HEK293 (cell line): ENCODE measurements at regions not wholly inside any gene's neighbourhood (a gene's known extent, or its start where the extent isn't known, plus 50 kb on each side); places are given as distances from the start of the nearest gene placed in this dataset.

ENCODE experiments used
- CTCF ChIA-PET: fragments of 350-600 bp; formaldehyde crosslinking; extraction: SDS; loops from one replicate; lab custom pipeline; 2021; ENCODE audit warnings: antibody characterized with exemption; lab: Yijun Ruan, JAX
- POLR2A ChIA-PET: fragments of 300-600 bp; formaldehyde crosslinking; extraction: SDS; loops from one replicate; lab custom pipeline; 2020; ENCODE audit warnings: antibody characterized with exemption, inconsistent platforms; lab: Yijun Ruan, JAX
- H3K27ac ChIP-seq: fragments of 200-500 bp; sonication (Bioruptor generic); 2 replicates; pipeline ENCODE4 v1.5.1; 2014; ENCODE audit warnings: low read depth, low read length, control low read depth, inconsistent platforms; ENCODE audit errors: extremely low read depth
- H3K36me3 ChIP-seq, 2 experiments: fragments of 200-500 bp in 1 of 2; sonication (Bioruptor generic) in 1 of 2; 1 replicate in 1 of 2; 2 replicates in 1 of 2; pipeline ENCODE4 v1.5.1; 2014 to 2017; ENCODE audit warnings: inconsistent platforms in 2 of 2, low read length in 2 of 2; ENCODE audit not compliant: control insufficient read depth in 2 of 2, insufficient read depth in 1 of 2
- H3K4me1 ChIP-seq: fragments of 200-500 bp; sonication (Bioruptor generic); 2 replicates; pipeline ENCODE4 v1.5.1; 2014; ENCODE audit warnings: mild to moderate bottlenecking, low read length, inconsistent platforms; ENCODE audit not compliant: control insufficient read depth, insufficient read depth
- H3K4me3 ChIP-seq: 2 replicates; pipeline ENCODE4 v1.5.1; 2011; ENCODE audit warnings: low read depth, mild to moderate bottlenecking, control low read depth, low read length, moderate library complexity
- H3K9me3 ChIP-seq: fragments of 200-500 bp; sonication (Bioruptor generic); 2 replicates; pipeline ENCODE4 v1.5.1; 2014; ENCODE audit warnings: low read depth, low read length, inconsistent platforms; ENCODE audit not compliant: control insufficient read depth, insufficient read depth
- ATF2 ChIP-seq: fragments of 450-650 bp; formaldehyde crosslinking; IDR thresholded peaks from 2 replicates; pipeline ENCODE4 v1.5.1; 2016; ENCODE audit warnings: missing biosample characterization, missing genetic modification characterization, low read depth
- EGR2 ChIP-seq: fragments of 450-650 bp; formaldehyde crosslinking; IDR thresholded peaks from 2 replicates; pipeline ENCODE4 v1.5.1; 2016; ENCODE audit warnings: low read depth, missing biosample characterization, missing genetic modification characterization
- KLF1 ChIP-seq: fragments of 450-650 bp; formaldehyde crosslinking; IDR thresholded peaks from 2 replicates; pipeline ENCODE4 v1.5.1; 2016; ENCODE audit warnings: missing biosample characterization, missing genetic modification characterization
- MYNN ChIP-seq: fragments of 450-650 bp; formaldehyde crosslinking; IDR thresholded peaks from 2 replicates; pipeline ENCODE4 v1.5.1; 2016; ENCODE audit warnings: missing biosample characterization, missing genetic modification characterization, borderline replicate concordance
- ZBTB7A ChIP-seq: fragments of 450-650 bp; formaldehyde crosslinking; IDR thresholded peaks from 2 replicates; pipeline ENCODE4 v1.5.1; 2016; ENCODE audit warnings: low read depth, missing biosample characterization, missing genetic modification characterization
- ZFP3 ChIP-seq: fragments of 450-650 bp; formaldehyde crosslinking; IDR thresholded peaks from 2 replicates; pipeline ENCODE4 v1.5.1; 2016; ENCODE audit warnings: low read depth, missing biosample characterization, missing genetic modification characterization
- ZNF112 ChIP-seq: fragments of 450-650 bp; formaldehyde crosslinking; IDR thresholded peaks from 2 replicates; pipeline ENCODE4 v1.5.0; 2017; ENCODE audit warnings: missing biosample characterization, missing genetic modification characterization
- ZNF148 ChIP-seq: fragments of 450-650 bp; formaldehyde crosslinking; IDR thresholded peaks from 2 replicates; pipeline ENCODE4 v1.5.0; 2017; ENCODE audit warnings: missing biosample characterization, missing genetic modification characterization, borderline replicate concordance
- ZNF2 ChIP-seq: fragments of 450-650 bp; formaldehyde crosslinking; IDR thresholded peaks from 2 replicates; pipeline ENCODE4 v1.5.1; 2016; ENCODE audit warnings: missing biosample characterization, missing genetic modification characterization
- ZNF221 ChIP-seq: fragments of 450-650 bp; formaldehyde crosslinking; IDR thresholded peaks from 2 replicates; pipeline ENCODE4 v1.5.1; 2017; ENCODE audit warnings: missing biosample characterization, missing genetic modification characterization, borderline replicate concordance
- ZNF223 ChIP-seq: fragments of 450-650 bp; formaldehyde crosslinking; IDR thresholded peaks from 2 replicates; pipeline ENCODE4 v1.5.1; 2016; ENCODE audit warnings: missing biosample characterization, missing genetic modification characterization
- ZNF239 ChIP-seq: fragments of 450-650 bp; formaldehyde crosslinking; IDR thresholded peaks from 2 replicates; pipeline ENCODE4 v1.5.1; 2016; ENCODE audit warnings: missing biosample characterization, missing genetic modification characterization
- ZNF311 ChIP-seq: fragments of 450-650 bp; formaldehyde crosslinking; IDR thresholded peaks from 2 replicates; pipeline ENCODE4 v1.5.1; 2017; ENCODE audit warnings: missing biosample characterization, missing genetic modification characterization, borderline replicate concordance
- ZNF433 ChIP-seq: fragments of 450-650 bp; formaldehyde crosslinking; IDR thresholded peaks from 2 replicates; pipeline ENCODE4 v1.5.1; 2016; ENCODE audit warnings: missing biosample characterization, missing genetic modification characterization, low read depth
- ZNF473 ChIP-seq: fragments of 450-650 bp; formaldehyde crosslinking; IDR thresholded peaks from 2 replicates; pipeline ENCODE4 v1.5.1; 2017; ENCODE audit warnings: missing biosample characterization, missing genetic modification characterization
- ZNF544 ChIP-seq: fragments of 450-650 bp; formaldehyde crosslinking; IDR thresholded peaks from 2 replicates; pipeline ENCODE4 v1.5.0; 2017; ENCODE audit warnings: missing biosample characterization, missing genetic modification characterization
- ZNF701 ChIP-seq: fragments of 450-650 bp; formaldehyde crosslinking; IDR thresholded peaks from 2 replicates; pipeline ENCODE4 v1.5.1; 2016; ENCODE audit warnings: missing biosample characterization, missing genetic modification characterization
- TF ChIP-seq, protein P1 (sequence below): fragments of 450-650 bp; formaldehyde crosslinking; IDR thresholded peaks from 2 replicates; pipeline ENCODE4 v1.5.1; 2016; ENCODE audit warnings: missing biosample characterization, missing genetic modification characterization, borderline replicate concordance

GRCh38 chr5:100448111-100448528 lies 87.1 kb upstream of the FAM174A start (continued):
- TF ChIP-seq ZBTB7A (tag by site-specific recombination) (no peak), ZFP3 (no peak), ZNF544 (tag by site-specific recombination) (no peak), ZNF701 (tag by site-specific recombination) (no peak), ZNF221 (tag by site-specific recombination) (no peak), ZNF473 (tag by site-specific recombination) (no peak), ZNF433 (tag by site-specific recombination) (no peak)

GRCh38 chr5:100446879-100447430 lies 88.2 kb upstream of the FAM174A start:
- POLR2A ChIA-PET: no interaction called here

More at GRCh38 chr5:100446879-100447430, 88.2 kb upstream of the FAM174A start:
- TF ChIP-seq MYNN (tag by site-specific recombination) (no peak), ZNF239 (tag by site-specific recombination) (no peak), ZNF311 (tag by site-specific recombination) (no peak), KLF1 (tag by site-specific recombination) (no peak), EGR2 (no peak), ZNF112 (tag by site-specific recombination) (no peak), ZNF2 (tag by site-specific recombination) (no peak), ATF2 (no peak), ZNF148 (tag by site-specific recombination) (no peak), ZNF223 (no peak)
- TF ChIP-seq, protein P1, sequence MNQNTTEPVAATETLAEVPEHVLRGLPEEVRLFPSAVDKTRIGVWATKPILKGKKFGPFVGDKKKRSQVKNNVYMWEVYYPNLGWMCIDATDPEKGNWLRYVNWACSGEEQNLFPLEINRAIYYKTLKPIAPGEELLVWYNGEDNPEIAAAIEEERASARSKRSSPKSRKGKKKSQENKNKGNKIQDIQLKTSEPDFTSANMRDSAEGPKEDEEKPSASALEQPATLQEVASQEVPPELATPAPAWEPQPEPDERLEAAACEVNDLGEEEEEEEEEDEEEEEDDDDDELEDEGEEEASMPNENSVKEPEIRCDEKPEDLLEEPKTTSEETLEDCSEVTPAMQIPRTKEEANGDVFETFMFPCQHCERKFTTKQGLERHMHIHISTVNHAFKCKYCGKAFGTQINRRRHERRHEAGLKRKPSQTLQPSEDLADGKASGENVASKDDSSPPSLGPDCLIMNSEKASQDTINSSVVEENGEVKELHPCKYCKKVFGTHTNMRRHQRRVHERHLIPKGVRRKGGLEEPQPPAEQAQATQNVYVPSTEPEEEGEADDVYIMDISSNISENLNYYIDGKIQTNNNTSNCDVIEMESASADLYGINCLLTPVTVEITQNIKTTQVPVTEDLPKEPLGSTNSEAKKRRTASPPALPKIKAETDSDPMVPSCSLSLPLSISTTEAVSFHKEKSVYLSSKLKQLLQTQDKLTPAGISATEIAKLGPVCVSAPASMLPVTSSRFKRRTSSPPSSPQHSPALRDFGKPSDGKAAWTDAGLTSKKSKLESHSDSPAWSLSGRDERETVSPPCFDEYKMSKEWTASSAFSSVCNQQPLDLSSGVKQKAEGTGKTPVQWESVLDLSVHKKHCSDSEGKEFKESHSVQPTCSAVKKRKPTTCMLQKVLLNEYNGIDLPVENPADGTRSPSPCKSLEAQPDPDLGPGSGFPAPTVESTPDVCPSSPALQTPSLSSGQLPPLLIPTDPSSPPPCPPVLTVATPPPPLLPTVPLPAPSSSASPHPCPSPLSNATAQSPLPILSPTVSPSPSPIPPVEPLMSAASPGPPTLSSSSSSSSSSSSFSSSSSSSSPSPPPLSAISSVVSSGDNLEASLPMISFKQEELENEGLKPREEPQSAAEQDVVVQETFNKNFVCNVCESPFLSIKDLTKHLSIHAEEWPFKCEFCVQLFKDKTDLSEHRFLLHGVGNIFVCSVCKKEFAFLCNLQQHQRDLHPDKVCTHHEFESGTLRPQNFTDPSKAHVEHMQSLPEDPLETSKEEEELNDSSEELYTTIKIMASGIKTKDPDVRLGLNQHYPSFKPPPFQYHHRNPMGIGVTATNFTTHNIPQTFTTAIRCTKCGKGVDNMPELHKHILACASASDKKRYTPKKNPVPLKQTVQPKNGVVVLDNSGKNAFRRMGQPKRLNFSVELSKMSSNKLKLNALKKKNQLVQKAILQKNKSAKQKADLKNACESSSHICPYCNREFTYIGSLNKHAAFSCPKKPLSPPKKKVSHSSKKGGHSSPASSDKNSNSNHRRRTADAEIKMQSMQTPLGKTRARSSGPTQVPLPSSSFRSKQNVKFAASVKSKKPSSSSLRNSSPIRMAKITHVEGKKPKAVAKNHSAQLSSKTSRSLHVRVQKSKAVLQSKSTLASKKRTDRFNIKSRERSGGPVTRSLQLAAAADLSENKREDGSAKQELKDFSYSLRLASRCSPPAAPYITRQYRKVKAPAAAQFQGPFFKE: no peak
- no peaks in the 10 kb centered on the region for H3K4me1 ChIP-seq
- no peaks in the 10 kb centered on the region for H3K9me3 ChIP-seq
- no peak overlapping the region for H3K27ac ChIP-seq
- H3K4me3 ChIP-seq: no peak overlapping the region
- CTCF ChIA-PET: interaction anchor here (0.6 kb wide), 1 partner anchor 958 kb away, joined by 3 read pairs; no protein-coding TSS in a partner anchor
- no peaks in the 10 kb centered on the region for H3K36me3 ChIP-seq
